H1 (cell line): ENCODE measurements at regions not wholly inside any gene's neighbourhood (a gene's known extent, or its start where the extent isn't known, plus 50 kb on each side); places are given as distances from the start of the nearest gene placed in this dataset.

Source experiments
- CTCF ChIA-PET: fragments of 300-600 bp; sonication (Branson Sonifier 250); formaldehyde crosslinking; loops from one replicate; lab custom pipeline; 2021; ENCODE audit not compliant: partially characterized antibody; lab: Charles Lee
- POLR2A ChIA-PET: fragments of 300-600 bp; sonication (Branson Sonifier 250); formaldehyde crosslinking; loops from one replicate; lab custom pipeline; 2021; ENCODE audit warnings: inconsistent platforms; ENCODE audit not compliant: partially characterized antibody; lab: Charles Lee
- DNase-seq, 2 experiments: peaks; one replicate each; pipeline versions ENCODE4 v3.0.0 to v3.0.0-alpha.2; 2010 to 2022; ENCODE audit warnings: low spot score in 2 of 2, low read depth in 1 of 2, mixed read lengths in 1 of 2
- FAIRE-seq: peaks from 2 replicates; lab custom pipeline; 2011; peaks lifted over from hg19 to GRCh38; lab: Jason Lieb, UNC
- H2AFZ ChIP-seq: 2 replicates; pipeline ENCODE4 v1.8.1; 2012; ENCODE audit warnings: low read length, inconsistent platforms
- H2AK5ac ChIP-seq: 2 replicates; pipeline ENCODE4 v1.6.1; 2013; ENCODE audit warnings: low read depth, low read length
- H2BK120ac ChIP-seq: replicated peaks from 2 replicates; pipeline ENCODE3; 2013; ENCODE audit warnings: low read depth, low read length, inconsistent platforms
- H2BK12ac ChIP-seq: 2 replicates; pipeline ENCODE4 v1.6.1; 2013; ENCODE audit warnings: low read depth, low read length
- H2BK15ac ChIP-seq: 2 replicates; pipeline ENCODE4 v1.6.1; 2013; ENCODE audit warnings: low read length
- H2BK20ac ChIP-seq: 2 replicates; pipeline ENCODE4 v1.6.1; 2013; ENCODE audit warnings: low read length
- H2BK5ac ChIP-seq: 2 replicates; pipeline ENCODE4 v1.6.1; 2013; ENCODE audit warnings: low read depth, low read length
- H3K14ac ChIP-seq: 2 replicates; pipeline ENCODE4 v1.6.1; 2013; ENCODE audit warnings: inconsistent platforms; ENCODE audit not compliant: insufficient read length
- H3K18ac ChIP-seq: 2 replicates; pipeline ENCODE4 v1.6.1; 2013; ENCODE audit warnings: low read length; ENCODE audit errors: extremely low read depth
- H3K23ac ChIP-seq: 2 replicates; pipeline ENCODE4 v1.6.1; 2013; ENCODE audit warnings: inconsistent platforms; ENCODE audit not compliant: insufficient read length
- H3K23me2 ChIP-seq: 2 replicates; pipeline ENCODE4 v1.6.1; 2013; ENCODE audit warnings: low read depth, low read length
- H3K27ac ChIP-seq: 2 replicates; pipeline ENCODE4 v1.6.1; 2011; ENCODE audit warnings: low read depth, low read length, inconsistent platforms
- H3K27me3 ChIP-seq, 4 experiments: replicated peaks in 1 of 4; 1 replicate in 1 of 4; 2 replicates in 3 of 4; pipeline versions ENCODE4 v1.6.1 to v1.8.1; 2011 to 2013; ENCODE audit warnings: low read length in 3 of 4, mild to moderate bottlenecking in 3 of 4, inconsistent platforms in 2 of 4, mixed read lengths in 2 of 4, moderate library complexity in 1 of 4; ENCODE audit not compliant: control insufficient read depth in 3 of 4, insufficient read depth in 3 of 4; ENCODE audit errors: extremely low read depth in 1 of 4
- H3K36me3 ChIP-seq, 4 experiments: 2 replicates each; pipeline versions ENCODE4 v1.6.1 to v1.8.1; 2011 to 2013; ENCODE audit warnings: mild to moderate bottlenecking in 4 of 4, low read length in 3 of 4, moderate library complexity in 2 of 4, control low read depth in 1 of 4, inconsistent platforms in 1 of 4; ENCODE audit not compliant: insufficient read depth in 4 of 4, control insufficient read depth in 2 of 4
- H3K4ac ChIP-seq: replicated peaks from 2 replicates; pipeline ENCODE3; 2013; ENCODE audit warnings: low read length, low read depth, mixed read lengths, inconsistent platforms; ENCODE audit not compliant: insufficient read length
- H3K4me1 ChIP-seq, 4 experiments: replicated peaks in 1 of 4; 1 replicate in 1 of 4; 2 replicates in 3 of 4; pipeline versions ENCODE4 v1.6.1 to v1.8.1; 2011 to 2013; ENCODE audit warnings: low read length in 3 of 4, inconsistent platforms in 2 of 4, mixed read lengths in 1 of 4; ENCODE audit not compliant: insufficient read depth in 4 of 4, control insufficient read depth in 3 of 4
- H3K4me2 ChIP-seq, 2 experiments: 2 replicates each; pipeline versions ENCODE4 v1.6.1 to v1.8.1; 2011 to 2013; ENCODE audit warnings: low read depth in 2 of 2, low read length in 2 of 2, control low read depth in 1 of 2, inconsistent platforms in 1 of 2, mild to moderate bottlenecking in 1 of 2; ENCODE audit not compliant: insufficient read depth in 1 of 2
- H3K4me3 ChIP-seq, 4 experiments: fragments of 200-600, 300-600 bp in 1 of 4; sonication (generic), shearing (Covaris generic), sonication (Bioruptor Twin) in 1 of 4; 2 replicates each; pipeline versions ENCODE4 v1.5.1 to v1.8.1; 2011 to 2016; ENCODE audit warnings: low read length in 4 of 4, low read depth in 3 of 4, control low read depth in 2 of 4, inconsistent platforms in 2 of 4, mild to moderate bottlenecking in 2 of 4, mixed read lengths in 1 of 4, moderate library complexity in 1 of 4; ENCODE audit not compliant: insufficient read depth in 2 of 4; ENCODE audit errors: extremely low read depth in 1 of 4
- H3K56ac ChIP-seq: replicated peaks from 2 replicates; pipeline ENCODE3; 2013; ENCODE audit warnings: low read depth, mild to moderate bottlenecking, mixed read lengths, low read length, inconsistent platforms; ENCODE audit not compliant: insufficient read length
- H3K79me1 ChIP-seq: 2 replicates; pipeline ENCODE4 v1.6.1; 2013; ENCODE audit warnings: low read depth, low read length, control low read depth
- H3K79me2 ChIP-seq, 2 experiments: 2 replicates each; pipeline versions ENCODE4 v1.6.1 to v1.8.1; 2012 to 2013; ENCODE audit warnings: low read length in 2 of 2, mild to moderate bottlenecking in 2 of 2, inconsistent platforms in 1 of 2; ENCODE audit not compliant: insufficient read depth in 2 of 2, control insufficient read depth in 1 of 2
- H3K9ac ChIP-seq, 4 experiments: replicated peaks in 1 of 4; 1 replicate in 1 of 4; 2 replicates in 3 of 4; pipeline versions ENCODE4 v1.6.1 to v1.8.1; 2011 to 2013; ENCODE audit warnings: low read depth in 3 of 4, low read length in 3 of 4, control low read depth in 2 of 4, mild to moderate bottlenecking in 2 of 4, moderate library complexity in 2 of 4, inconsistent platforms in 1 of 4; ENCODE audit errors: extremely low read depth in 1 of 4
- H3K9me3 ChIP-seq, 2 experiments: 2 replicates each; pipeline versions ENCODE4 v1.6.1 to v1.8.1; 2012 to 2013; ENCODE audit warnings: mild to moderate bottlenecking in 2 of 2, moderate library complexity in 2 of 2, control low read depth in 1 of 2, inconsistent platforms in 1 of 2, low read depth in 1 of 2, low read length in 1 of 2, mixed read lengths in 1 of 2; ENCODE audit not compliant: insufficient read depth in 2 of 2
- H4K20me1 ChIP-seq, 2 experiments: replicated peaks in 1 of 2; 2 replicates each; pipeline versions ENCODE3 to v1.8.1; 2011 to 2013; ENCODE audit warnings: inconsistent platforms in 2 of 2, low read length in 2 of 2, mild to moderate bottlenecking in 1 of 2; ENCODE audit not compliant: insufficient read depth in 2 of 2, control insufficient read depth in 1 of 2
- H4K5ac ChIP-seq: 2 replicates; pipeline ENCODE4 v1.6.1; 2013; ENCODE audit warnings: low read length, low read depth, mixed read lengths, inconsistent platforms; ENCODE audit not compliant: insufficient read length
- H4K8ac ChIP-seq: 2 replicates; pipeline ENCODE4 v1.8.0; 2013; ENCODE audit warnings: mild to moderate bottlenecking, moderate library complexity, low read length, inconsistent platforms; ENCODE audit not compliant: insufficient read depth; ENCODE audit errors: extremely low read depth
- H4K91ac ChIP-seq: replicated peaks from 2 replicates; pipeline ENCODE3; 2013; ENCODE audit warnings: low read length, mixed read lengths, inconsistent platforms; ENCODE audit not compliant: insufficient read length
- TAF7 ChIP-seq: optimal IDR thresholded peaks from 2 replicates; pipeline ENCODE3; 2011; ENCODE audit warnings: low read depth, mild to moderate bottlenecking, inconsistent platforms, low read length, moderate library complexity, borderline replicate concordance
- WGBS, 2 experiments: shearing (Covaris generic) in 1 of 2; methylation state at CpG; one replicate each; pipeline versions ENCODE4 v1.1.6 to v1.1.7; 2013 to 2015; ENCODE audit warnings: low lambda C conversion rate in 2 of 2, mixed read lengths in 2 of 2, inconsistent platforms in 1 of 2, low coverage in 1 of 2, missing lambda C conversion rate in 1 of 2; ENCODE audit not compliant: insufficient replicate concordance in 2 of 2, insufficient coverage in 1 of 2, insufficient read length in 1 of 2; ENCODE audit errors: extremely low coverage in 1 of 2, missing lambda C conversion rate in 1 of 2; 5-methylcytosine and 5-hydroxymethylcytosine counted together

- no peak overlapping the region for H3K23ac ChIP-seq
- no peaks in the 10 kb centered on the region for H3K36me3 ChIP-seq
- H3K23me2 ChIP-seq: no peaks in the 10 kb centered on the region
- H3K79me2 ChIP-seq: no peaks in the 10 kb centered on the region
- no peak overlapping the region for H3K14ac ChIP-seq
- no peaks in the 10 kb centered on the region for H3K79me1 ChIP-seq
- no peaks in the 10 kb centered on the region for H4K20me1 ChIP-seq
- no peak overlapping the region for H3K4me2 ChIP-seq
- no peak overlapping the region for H2BK120ac ChIP-seq
- H2BK15ac ChIP-seq: no peak overlapping the region
- no peak overlapping the region for H3K4ac ChIP-seq
- H2BK5ac ChIP-seq: no peak overlapping the region
- H4K91ac ChIP-seq: no peak overlapping the region
- FAIRE-seq (no peak), DNase-seq (no peak)
- H3K27ac ChIP-seq: no peak overlapping the region
- no peak overlapping the region for H3K4me3 ChIP-seq
- no peak for TF ChIP-seq TAF7
- no peak overlapping the region for H4K8ac ChIP-seq
- no peaks in the 10 kb centered on the region for H3K4me1 ChIP-seq
- no peak overlapping the region for H2BK12ac ChIP-seq
- 82% methylated on average over 1 of the region's 1 CpG; no CpG with 5 or more reads in 1 of the 2 experiments for WGBS, 2 experiments
- ChIA-PET CTCF (no interaction called here), POLR2A (no interaction called here)
- no peak overlapping the region for H4K5ac ChIP-seq
- H3K9ac ChIP-seq: no peak overlapping the region
- H2AK5ac ChIP-seq: no peak overlapping the region
- H2AFZ ChIP-seq: no peak overlapping the region
- H3K27me3 ChIP-seq: no peaks in the 10 kb centered on the region
- H3K9me3 ChIP-seq: no peaks in the 10 kb centered on the region
- H3K18ac ChIP-seq: no peak overlapping the region
- no peak overlapping the region for H3K56ac ChIP-seq
- no peak overlapping the region for H2BK20ac ChIP-seq
These were observed 105.6 kb upstream of the FSHR start for GRCh38 chr2:49259926-49260325.
